ENCODE measurements at regions not wholly inside any gene's neighbourhood (a gene's known extent, or its start where the extent isn't known, plus 50 kb on each side); places are given as distances from the start of the nearest gene placed in this dataset.

- TF ChIP-seq CTCF (conservative IDR thresholded peaks at IDR 0.05; ENCODE audit: low read length) (no peak), EZH2phosphoT487 (IDR thresholded peaks at IDR 0.05; ENCODE audit: borderline replicate concordance, low read depth, low read length) (no peak)
These were observed 485.8 kb downstream of the STK39 start for GRCh38 chr2:167761465-167762136.
